BLaER1 treated with 17β-estradiol and CSF1 and Interleukin-3, amounts not matched to agents 10 nM and 100 nM (cell line): ENCODE measurements at regions not wholly inside any gene's neighbourhood (a gene's known extent, or its start where the extent isn't known, plus 50 kb on each side); places are given as distances from the start of the nearest gene placed in this dataset.

Experiments used
- H3K27ac ChIP-seq, 11 experiments: shearing (Covaris generic); formaldehyde crosslinking; 2 replicates each; pipeline ENCODE4 v1.8.1; 2022
- H3K27me3 ChIP-seq, 11 experiments: shearing (Covaris generic); formaldehyde crosslinking; 2 replicates each; pipeline ENCODE4 v1.8.1; 2022
- H3K36me3 ChIP-seq, 11 experiments: shearing (Covaris generic); formaldehyde crosslinking; 2 replicates each; pipeline ENCODE4 v1.8.1; 2022
- H3K4me1 ChIP-seq, 10 experiments: shearing (Covaris generic); formaldehyde crosslinking; 2 replicates each; pipeline ENCODE4 v1.8.1; 2022
- H3K4me2 ChIP-seq, 11 experiments: shearing (Covaris generic); formaldehyde crosslinking; 2 replicates each; pipeline ENCODE4 v1.8.1; 2022
- H3K4me3 ChIP-seq, 10 experiments: shearing (Covaris generic); formaldehyde crosslinking; 2 replicates each; pipeline ENCODE4 v1.8.1; 2022
- H3K9ac ChIP-seq, 11 experiments: shearing (Covaris generic); formaldehyde crosslinking; 2 replicates each; pipeline ENCODE4 v1.8.1; 2022
- H3K9me3 ChIP-seq, 11 experiments: shearing (Covaris generic); formaldehyde crosslinking; replicated peaks in 1 of 11; 2 replicates each; pipeline ENCODE4 v1.8.1; 2022
- H4K20me1 ChIP-seq, 11 experiments: shearing (Covaris generic); formaldehyde crosslinking; 2 replicates each; pipeline ENCODE4 v1.8.1; 2022
- Cebpa-rat ChIP-seq, 11 experiments: shearing (Covaris generic); IDR thresholded peaks; 2 replicates each; pipeline ENCODE4 v1.8.1; 2022

DNA sequence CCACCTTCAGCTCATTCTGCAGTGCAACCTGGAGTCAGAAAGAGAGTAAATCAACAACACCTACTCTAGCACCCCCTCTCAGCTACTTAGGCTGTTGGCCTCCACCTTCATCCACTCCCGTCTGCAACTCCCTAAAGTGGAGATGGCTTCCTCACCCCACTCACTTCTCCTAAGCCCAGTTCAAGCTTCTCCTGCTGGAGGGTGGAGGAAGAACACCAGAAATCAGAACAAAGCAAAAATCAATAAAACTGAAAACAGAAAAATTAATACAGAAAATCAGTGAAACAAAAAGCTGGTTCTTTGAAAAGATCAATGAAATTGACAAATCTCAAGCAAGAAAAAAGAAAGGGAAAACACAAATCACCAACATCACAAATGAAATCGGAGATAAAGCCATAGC is 191.7 kb downstream of the ANAPC1 start:
- Histone ChIP-seq H4K20me1 (no peaks in the 10 kb centered on the region), H3K27ac (no peak overlapping the region), H3K4me2 (0 out of 22 replicates have a peak overlapping the region, but pooled peaks of 1 of the 11 experiments have one; percentile 3), H3K27me3 (no peaks in the 10 kb centered on the region), H3K36me3 (no peaks in the 10 kb centered on the region), H3K9me3 (peaks cover 0 to 13% (median 0%) of the 10 kb centered on the region in 11 experiments; a peak in 6 of 22 replicates), H3K4me1 (peaks cover 0 to 17% (median 8%) of the 10 kb centered on the region in 10 experiments; a peak in 12 of 20 replicates), H3K4me3 (no peak overlapping the region), H3K9ac (no peak overlapping the region)
- no peak for TF ChIP-seq Cebpa-rat (IDR thresholded peaks at IDR 0.05)

DNA sequence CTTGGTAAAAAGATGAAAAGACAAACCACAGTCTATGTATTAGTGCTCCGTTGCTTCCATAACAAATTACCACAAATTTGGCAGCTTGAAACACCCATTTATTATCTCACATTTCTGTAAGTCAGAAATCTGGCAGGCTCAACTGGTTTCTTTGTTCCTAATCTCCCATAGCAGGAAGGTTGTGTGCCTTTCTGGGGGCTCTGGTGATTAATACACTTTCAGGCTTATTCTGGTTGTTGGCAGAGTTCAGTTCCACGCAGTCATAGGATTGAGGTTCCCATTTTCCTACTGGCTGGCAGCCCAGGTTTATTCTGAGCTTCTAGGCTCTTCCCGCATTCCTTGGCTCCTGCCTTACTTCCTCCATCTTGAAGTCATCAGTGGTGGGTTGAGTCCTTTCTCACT is 189.3 kb downstream of the ANAPC1 start:
- peaks cover 0 to 13% (median 0%) of the 10 kb centered on the region in 11 experiments; a peak in 6 of 22 replicates for H3K9me3 ChIP-seq

DNA sequence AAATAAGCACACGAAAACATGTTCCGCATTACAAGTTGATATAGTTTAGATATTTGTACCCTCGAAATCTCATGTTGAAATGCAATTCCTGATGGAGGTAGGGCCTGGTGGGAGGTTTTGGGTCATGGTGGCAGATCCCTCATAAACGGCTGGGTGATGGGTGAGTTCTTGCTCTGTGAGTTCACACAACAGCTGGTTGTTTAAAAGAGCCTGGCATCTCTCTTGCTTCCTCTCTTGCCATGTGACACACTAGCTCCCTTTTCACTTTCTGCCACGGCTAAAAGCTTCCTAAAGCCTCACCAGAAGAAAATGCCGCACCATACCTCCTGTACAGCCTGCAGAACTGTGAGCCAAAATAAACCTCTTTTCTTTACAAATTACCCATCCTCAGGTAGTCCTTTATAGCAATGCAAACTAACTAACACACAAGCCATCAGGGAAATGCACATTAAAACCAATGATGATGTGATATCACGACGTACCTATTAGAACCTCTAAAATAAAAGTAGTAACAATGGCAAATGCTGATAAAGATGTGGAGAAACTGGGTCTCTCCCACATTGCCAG is 188.5 kb downstream of the ANAPC1 start:
- TF ChIP-seq Cebpa-rat (IDR thresholded peaks at IDR 0.05) = no peak
- no peak overlapping the region for H3K27ac ChIP-seq

More for the DNA sequence above, 189.3 kb downstream of the ANAPC1 start:
- Histone ChIP-seq H4K20me1 (no peaks in the 10 kb centered on the region), H3K9ac (no peak overlapping the region), H3K36me3 (no peaks in the 10 kb centered on the region), H3K27me3 (no peaks in the 10 kb centered on the region), H3K4me3 (no peak overlapping the region), H3K4me1 (peaks cover 17 to 39% (median 31%) of the 10 kb centered on the region in 10 experiments), H3K27ac (no peak overlapping the region), H3K4me2 (peak overlapping the region in 2 of 11 experiments; percentile 29 to 61; a peak in 4 of 22 replicates)
- TF ChIP-seq Cebpa-rat (IDR thresholded peaks at IDR 0.05) = no peak

DNA sequence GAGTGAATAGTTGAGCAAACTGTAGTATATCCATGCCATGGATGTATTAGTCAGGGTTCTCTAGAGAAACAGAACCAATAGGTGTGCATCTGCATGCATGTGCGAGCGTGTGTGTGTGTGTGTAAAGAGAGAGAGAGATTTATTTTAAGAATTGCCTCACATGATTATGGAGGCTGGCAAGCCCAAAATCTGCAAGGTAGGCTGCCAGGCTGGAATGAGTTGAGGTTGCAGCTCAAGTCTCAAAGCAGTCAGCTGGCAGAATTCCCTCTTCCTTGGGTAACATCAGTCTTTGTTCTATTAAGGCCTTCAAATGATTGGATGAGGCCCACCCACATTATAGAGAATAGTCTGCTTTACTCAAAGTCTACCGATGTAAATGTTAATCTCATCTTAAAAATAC is 187.8 kb downstream of the ANAPC1 start:
- Histone ChIP-seq H3K4me1 (peaks cover 17 to 55% (median 46%) of the 10 kb centered on the region in 10 experiments), H3K36me3 (no peaks in the 10 kb centered on the region), H3K27me3 (no peaks in the 10 kb centered on the region), H3K4me2 (peak overlapping the region in 2 of 11 experiments; percentile 9 to 39; a peak in 1 of 22 replicates), H3K9ac (no peak overlapping the region), H3K4me3 (no peak overlapping the region), H3K27ac (peak overlapping the region in 2 of 11 experiments; percentile 23 to 32; a peak in 3 of 22 replicates), H3K9me3 (peaks cover 0 to 13% (median 0%) of the 10 kb centered on the region in 11 experiments; a peak in 6 of 22 replicates), H4K20me1 (no peaks in the 10 kb centered on the region)
- no peak for TF ChIP-seq Cebpa-rat (IDR thresholded peaks at IDR 0.05)

More for the DNA sequence above, 188.5 kb downstream of the ANAPC1 start:
- Histone ChIP-seq H3K9ac (no peak overlapping the region), H3K27me3 (no peaks in the 10 kb centered on the region), H3K9me3 (peaks cover 0 to 13% (median 0%) of the 10 kb centered on the region in 11 experiments; a peak in 6 of 22 replicates), H3K4me1 (peaks cover 17 to 48% (median 39%) of the 10 kb centered on the region in 10 experiments), H4K20me1 (no peaks in the 10 kb centered on the region), H3K4me3 (no peak overlapping the region), H3K36me3 (no peaks in the 10 kb centered on the region), H3K4me2 (peak overlapping the region in 2 of 11 experiments; percentile 8 to 41; a peak in 2 of 22 replicates)

DNA sequence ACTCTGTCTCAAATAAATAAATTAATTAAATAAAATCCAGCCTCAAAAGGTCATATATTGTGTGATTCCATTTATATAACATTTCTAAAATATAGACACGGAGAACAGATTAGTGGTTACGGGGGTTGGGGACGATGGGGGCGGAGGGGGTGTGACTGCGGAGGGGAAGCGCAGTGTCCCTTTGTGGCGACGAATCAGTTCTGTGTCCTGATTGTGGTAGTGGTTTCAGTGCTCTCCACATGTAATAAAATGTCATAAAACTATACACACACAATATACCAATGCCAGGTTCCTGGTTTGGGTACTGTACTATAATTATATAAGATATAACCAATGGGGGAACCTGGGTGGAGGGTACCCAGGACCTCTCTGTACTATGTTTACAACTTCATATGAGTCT is 186.4 kb downstream of the ANAPC1 start:
- no peak for TF ChIP-seq Cebpa-rat (IDR thresholded peaks at IDR 0.05)
- H3K27ac ChIP-seq = peak overlapping the region in 9 of 11 experiments; percentile 66 to 89 (median 81); a peak in 15 of 22 replicates

DNA sequence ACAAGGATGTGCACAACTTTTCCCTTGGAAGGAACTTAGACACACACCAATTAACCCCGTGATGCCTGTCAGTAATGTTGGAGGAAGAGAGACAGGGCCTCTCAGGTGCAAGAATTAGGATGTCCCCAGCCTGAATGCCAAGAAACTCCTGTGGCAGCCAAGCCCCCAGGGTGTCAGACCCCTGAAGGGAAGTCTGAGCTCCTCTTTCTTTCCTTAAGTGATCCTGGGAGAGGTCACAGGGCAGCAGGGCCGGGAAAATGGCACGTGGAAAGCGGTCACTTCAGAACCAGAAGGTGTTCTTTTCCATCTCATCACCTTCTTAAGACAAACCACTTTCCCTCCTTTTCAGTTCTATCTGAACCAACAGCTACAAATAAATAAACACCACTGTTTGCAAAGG is 185.9 kb downstream of the ANAPC1 start:
- no peaks in the 10 kb centered on the region for H4K20me1 ChIP-seq
- no peaks in the 10 kb centered on the region for H3K36me3 ChIP-seq
- peak overlapping the region in 9 of 11 experiments; percentile 66 to 89 (median 81); a peak in 19 of 22 replicates for H3K27ac ChIP-seq
- H3K4me3 ChIP-seq = no peak overlapping the region
- H3K9me3 ChIP-seq = peaks cover 0 to 13% (median 0%) of the 10 kb centered on the region in 11 experiments; a peak in 6 of 22 replicates
- no peaks in the 10 kb centered on the region for H3K27me3 ChIP-seq
- no peak for TF ChIP-seq Cebpa-rat (IDR thresholded peaks at IDR 0.05)
- H3K4me2 ChIP-seq = peak overlapping the region in 10 of 11 experiments; percentile 59 to 93 (median 84); a peak in 19 of 22 replicates
- peak overlapping the region in 6 of 11 experiments; percentile 14 to 71 (median 68); a peak in 8 of 22 replicates for H3K9ac ChIP-seq
- peaks cover 29 to 73% (median 63%) of the 10 kb centered on the region in 10 experiments for H3K4me1 ChIP-seq

More for the DNA sequence above, 186.4 kb downstream of the ANAPC1 start:
- Histone ChIP-seq H3K4me2 (peak overlapping the region in 7 of 11 experiments; percentile 78 to 93 (median 88); a peak in 12 of 22 replicates), H3K9me3 (peaks cover 0 to 13% (median 0%) of the 10 kb centered on the region in 11 experiments; a peak in 6 of 22 replicates), H4K20me1 (no peaks in the 10 kb centered on the region), H3K4me1 (peaks cover 29 to 68% (median 59%) of the 10 kb centered on the region in 10 experiments), H3K9ac (0 out of 22 replicates have a peak overlapping the region, but pooled peaks of 1 of the 11 experiments have one; percentile 14), H3K27me3 (no peaks in the 10 kb centered on the region), H3K36me3 (no peaks in the 10 kb centered on the region), H3K4me3 (no peak overlapping the region)

DNA sequence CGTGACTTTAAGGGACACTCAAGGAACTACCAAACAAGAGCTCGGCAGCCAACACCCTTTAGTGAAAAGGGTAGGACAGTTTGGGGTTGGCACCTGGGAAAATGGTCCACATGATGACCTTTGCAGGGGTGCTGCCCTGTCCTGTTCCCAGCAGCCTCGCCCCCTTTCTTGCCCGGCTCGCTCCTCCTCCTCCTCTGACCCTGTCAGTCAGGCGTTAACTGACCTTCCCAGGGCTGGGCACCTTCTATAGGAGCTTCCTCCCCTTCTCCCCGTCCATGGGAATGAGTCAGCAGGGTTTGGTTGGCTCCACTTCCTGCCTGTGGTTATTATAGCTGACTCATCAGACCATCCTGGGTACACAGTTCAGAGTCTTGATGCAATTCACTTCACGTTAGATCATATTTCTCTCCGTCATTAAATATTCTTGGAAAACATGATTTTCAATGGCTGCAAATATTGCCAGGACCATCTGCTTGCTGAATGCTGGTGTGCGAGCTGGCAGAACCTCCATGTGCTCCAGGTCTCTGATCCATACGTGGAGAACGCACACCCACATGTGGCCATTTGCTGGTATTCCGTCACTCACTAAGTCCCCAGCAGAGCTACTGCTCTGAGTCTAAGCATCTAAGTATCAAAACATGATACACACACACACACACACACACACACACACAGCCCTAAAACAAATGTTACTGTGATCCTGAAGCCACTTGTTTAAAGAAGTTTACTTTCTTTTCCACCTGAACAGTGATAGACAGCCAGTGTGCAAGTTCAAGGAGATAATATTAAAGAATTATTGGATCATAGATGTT is 185.0 kb downstream of the ANAPC1 start:
- Histone ChIP-seq H3K27me3 (no peaks in the 10 kb centered on the region), H3K4me1 (peaks cover 37 to 82% (median 71%) of the 10 kb centered on the region in 10 experiments), H3K36me3 (no peaks in the 10 kb centered on the region), H3K9me3 (peaks cover 0 to 13% (median 0%) of the 10 kb centered on the region in 11 experiments; a peak in 6 of 22 replicates), H3K4me3 (peak overlapping the region in 5 of 10 experiments; percentile 8 to 45 (median 34); a peak in 7 of 20 replicates), H4K20me1 (no peaks in the 10 kb centered on the region), H3K9ac (peak overlapping the region in 10 of 11 experiments; percentile 21 to 71 (median 66); a peak in 18 of 22 replicates), H3K4me2 (peak overlapping the region; percentile 49 to 93 (median 82)), H3K27ac (peak overlapping the region; percentile 11 to 89 (median 80); a peak in 21 of 22 replicates)
- TF ChIP-seq Cebpa-rat (IDR thresholded peaks at IDR 0.05) = peak in 7 of 11 experiments; percentile 28 to 73 (median 57); a peak in 8 of 22 replicates

DNA sequence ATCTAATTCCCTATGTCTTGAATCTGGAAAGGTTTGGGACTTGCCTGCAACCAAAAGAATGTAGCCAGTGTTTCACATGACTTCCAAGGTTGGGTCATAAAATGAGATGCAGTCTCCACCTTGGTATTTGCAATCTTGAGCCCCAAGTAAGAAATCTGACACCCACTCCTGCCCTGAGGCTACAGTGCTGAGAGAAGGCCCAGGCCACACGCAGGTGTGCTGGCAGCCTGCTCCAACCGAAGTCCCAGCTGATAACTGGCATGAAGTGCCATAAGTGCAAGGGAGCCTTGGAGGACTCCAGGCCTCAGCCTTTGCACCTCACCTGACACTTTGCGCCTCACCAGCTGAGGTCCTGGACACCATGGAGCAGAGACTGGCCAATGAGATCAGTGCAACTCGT is 182.7 kb downstream of the ANAPC1 start:
- Histone ChIP-seq H3K9ac (no peak overlapping the region), H3K27me3 (no peaks in the 10 kb centered on the region), H4K20me1 (no peaks in the 10 kb centered on the region), H3K9me3 (no peaks in the 10 kb centered on the region; a peak in 3 of 22 replicates), H3K27ac (peak overlapping the region in 7 of 11 experiments; percentile 47 to 87 (median 81); a peak in 8 of 22 replicates), H3K4me3 (no peak overlapping the region), H3K4me1 (peaks cover 61 to 97% (median 86%) of the 10 kb centered on the region in 10 experiments), H3K4me2 (peak overlapping the region in 7 of 11 experiments; percentile 2 to 93 (median 88); a peak in 14 of 22 replicates), H3K36me3 (no peaks in the 10 kb centered on the region)
- no peak for TF ChIP-seq Cebpa-rat (IDR thresholded peaks at IDR 0.05)
